Sigmoid colon (tissue), 3 donors: ENCODE measurements at regions not wholly inside any gene's neighbourhood (a gene's known extent, or its start where the extent isn't known, plus 50 kb on each side); places are given as distances from the start of the nearest gene placed in this dataset.
"Not testable (repeated sequence)": the region's sequence is repeated elsewhere in the genome, so short reads cannot be mapped to it uniquely, and the experiment has no call there.

ENCODE experiments used
- POLR2A ChIP-seq, 2 donors: fragments of 450-650 bp; IDR thresholded peaks; one replicate each; pipeline ENCODE4 v1.6.1; 2016; ENCODE audit warnings: antibody characterized with exemption in 2 of 2, mild to moderate bottlenecking in 2 of 2, moderate library complexity in 2 of 2
- TF ChIP-seq, protein P1 (sequence below), 4 experiments: fragments of 450-650 bp in 3 of 4; fragments of 200-600 bp in 1 of 4; IDR thresholded peaks; one replicate each; pipeline ENCODE4 v1.5.1; 2016 to 2019; ENCODE audit warnings: antibody characterized with exemption in 4 of 4, mild to moderate bottlenecking in 3 of 4, moderate library complexity in 2 of 4

DNA sequence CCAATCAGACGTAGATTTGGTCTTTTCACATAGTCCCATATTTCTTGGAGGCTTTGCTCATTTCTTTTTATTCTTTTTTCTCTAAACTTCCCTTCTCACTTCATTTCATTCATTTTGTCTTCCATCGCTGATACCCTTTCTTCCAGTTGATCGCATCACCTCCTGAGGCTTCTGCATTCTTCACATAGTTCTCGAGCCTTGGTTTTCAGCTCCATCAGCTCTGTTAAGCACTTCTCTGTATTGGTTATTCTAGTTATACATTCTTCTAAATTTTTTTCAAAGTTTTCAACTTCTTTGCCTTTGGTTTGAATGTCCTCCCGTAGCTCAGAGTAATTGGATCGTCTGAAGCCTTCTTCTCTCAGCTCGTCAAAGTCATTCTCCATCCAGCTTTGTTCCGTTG lies 250.5 kb downstream of the MDFIC start:
- TF ChIP-seq, protein P1, sequence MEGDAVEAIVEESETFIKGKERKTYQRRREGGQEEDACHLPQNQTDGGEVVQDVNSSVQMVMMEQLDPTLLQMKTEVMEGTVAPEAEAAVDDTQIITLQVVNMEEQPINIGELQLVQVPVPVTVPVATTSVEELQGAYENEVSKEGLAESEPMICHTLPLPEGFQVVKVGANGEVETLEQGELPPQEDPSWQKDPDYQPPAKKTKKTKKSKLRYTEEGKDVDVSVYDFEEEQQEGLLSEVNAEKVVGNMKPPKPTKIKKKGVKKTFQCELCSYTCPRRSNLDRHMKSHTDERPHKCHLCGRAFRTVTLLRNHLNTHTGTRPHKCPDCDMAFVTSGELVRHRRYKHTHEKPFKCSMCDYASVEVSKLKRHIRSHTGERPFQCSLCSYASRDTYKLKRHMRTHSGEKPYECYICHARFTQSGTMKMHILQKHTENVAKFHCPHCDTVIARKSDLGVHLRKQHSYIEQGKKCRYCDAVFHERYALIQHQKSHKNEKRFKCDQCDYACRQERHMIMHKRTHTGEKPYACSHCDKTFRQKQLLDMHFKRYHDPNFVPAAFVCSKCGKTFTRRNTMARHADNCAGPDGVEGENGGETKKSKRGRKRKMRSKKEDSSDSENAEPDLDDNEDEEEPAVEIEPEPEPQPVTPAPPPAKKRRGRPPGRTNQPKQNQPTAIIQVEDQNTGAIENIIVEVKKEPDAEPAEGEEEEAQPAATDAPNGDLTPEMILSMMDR (IDR thresholded peaks at IDR 0.05): not testable (repeated sequence)
- not testable (repeated sequence) for TF ChIP-seq POLR2A (IDR thresholded peaks at IDR 0.05)
